ENCODE measurements at regions not wholly inside any gene's neighbourhood (a gene's known extent, or its start where the extent isn't known, plus 50 kb on each side); places are given as distances from the start of the nearest gene placed in this dataset.
"Not testable (repeated sequence)": the region's sequence is repeated elsewhere in the genome, so short reads cannot be mapped to it uniquely, and the experiment has no call there.

DNA sequence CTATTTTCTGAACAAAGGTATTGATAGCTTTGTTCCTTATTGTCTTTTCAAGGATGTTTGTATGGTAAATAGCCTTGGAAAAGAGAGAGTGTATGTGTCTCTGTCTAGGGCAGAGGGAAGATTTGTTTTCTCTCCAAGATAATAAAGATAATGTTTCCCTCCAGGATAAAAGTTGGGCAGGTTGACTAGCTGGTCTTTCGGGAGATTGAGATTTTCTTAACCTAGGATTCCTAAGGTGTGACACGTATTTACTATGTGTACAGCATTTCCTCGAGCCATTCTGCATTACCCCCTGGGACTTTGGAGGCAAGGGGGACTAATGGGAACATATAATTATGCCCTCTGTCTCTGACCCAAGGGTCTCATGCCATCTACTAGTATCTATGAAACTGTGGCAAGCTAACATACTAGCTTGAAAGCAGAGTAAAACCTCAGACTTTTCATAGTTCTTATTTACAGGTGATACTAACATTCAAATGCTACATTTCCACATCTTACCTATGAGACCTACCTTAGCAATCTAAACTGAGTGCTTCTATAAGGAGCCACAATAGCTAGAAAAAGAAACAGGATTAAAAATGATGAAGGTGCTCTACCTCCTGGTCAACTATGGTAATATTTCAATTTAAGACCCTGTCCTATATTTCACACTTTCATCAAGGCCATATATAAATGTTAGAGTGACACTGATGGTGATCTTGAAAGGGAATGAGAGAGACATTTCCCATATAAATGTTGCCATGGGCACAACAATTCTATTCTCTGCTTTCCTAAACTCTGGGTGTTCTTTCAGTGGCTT lies 252.9 kb upstream of the CBLB start:
- peak; percentile 47 for DNase-seq (ENCODE audit: low read depth, low spot score)
- in situ Hi-C loops (cut with HindIII; ENCODE audit: low pct_unique_long_range_greater_than_20kb, low sequenced_read_pairs) = no loop called here

DNA sequence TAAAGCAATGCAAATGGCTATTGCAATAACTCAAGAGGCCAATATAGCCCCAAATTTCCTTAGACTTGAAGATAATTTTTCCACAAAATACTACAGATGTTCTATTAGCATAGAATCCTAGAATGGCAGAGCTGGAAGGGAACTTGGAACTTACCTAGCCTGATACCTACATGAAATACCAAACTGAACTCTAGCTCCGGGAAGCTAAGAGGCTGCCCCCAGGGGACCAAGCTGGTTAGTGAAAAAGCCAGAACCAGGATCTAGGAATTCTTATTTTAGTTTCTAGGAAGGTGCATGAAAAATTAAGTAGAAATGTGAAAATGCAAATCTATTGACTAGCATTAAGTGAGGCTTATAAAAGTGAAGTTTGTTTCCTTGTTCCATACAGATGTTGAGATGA lies 256.0 kb upstream of the CBLB start:
- peak; percentile 32 for DNase-seq (ENCODE audit: low read depth, low spot score)
- in situ Hi-C loops (cut with HindIII; ENCODE audit: low pct_unique_long_range_greater_than_20kb, low sequenced_read_pairs) = no loop called here

DNA sequence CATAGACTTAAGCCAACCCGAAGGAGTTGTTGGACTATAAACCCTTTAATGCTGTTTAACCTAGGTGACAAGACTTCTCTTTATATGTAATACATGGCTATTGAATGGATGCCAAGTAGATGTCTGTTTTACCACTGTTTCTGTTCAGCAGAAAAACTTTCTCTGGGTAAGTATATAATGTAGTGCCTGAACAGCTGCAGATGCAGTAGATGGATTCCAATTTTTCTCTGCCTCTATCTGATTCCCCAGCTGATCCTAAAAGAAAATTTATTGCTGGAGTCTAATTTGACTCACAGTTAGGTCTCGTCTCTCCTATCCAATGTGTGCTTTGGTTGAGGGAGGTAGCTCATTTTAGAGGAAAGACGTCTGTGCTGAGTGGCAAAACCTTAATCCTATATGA lies 256.5 kb upstream of the CBLB start:
- in situ Hi-C loops (cut with HindIII; ENCODE audit: low pct_unique_long_range_greater_than_20kb, low sequenced_read_pairs) = no loop called here
- DNase-seq (ENCODE audit: low read depth, low spot score) = no peak

DNA sequence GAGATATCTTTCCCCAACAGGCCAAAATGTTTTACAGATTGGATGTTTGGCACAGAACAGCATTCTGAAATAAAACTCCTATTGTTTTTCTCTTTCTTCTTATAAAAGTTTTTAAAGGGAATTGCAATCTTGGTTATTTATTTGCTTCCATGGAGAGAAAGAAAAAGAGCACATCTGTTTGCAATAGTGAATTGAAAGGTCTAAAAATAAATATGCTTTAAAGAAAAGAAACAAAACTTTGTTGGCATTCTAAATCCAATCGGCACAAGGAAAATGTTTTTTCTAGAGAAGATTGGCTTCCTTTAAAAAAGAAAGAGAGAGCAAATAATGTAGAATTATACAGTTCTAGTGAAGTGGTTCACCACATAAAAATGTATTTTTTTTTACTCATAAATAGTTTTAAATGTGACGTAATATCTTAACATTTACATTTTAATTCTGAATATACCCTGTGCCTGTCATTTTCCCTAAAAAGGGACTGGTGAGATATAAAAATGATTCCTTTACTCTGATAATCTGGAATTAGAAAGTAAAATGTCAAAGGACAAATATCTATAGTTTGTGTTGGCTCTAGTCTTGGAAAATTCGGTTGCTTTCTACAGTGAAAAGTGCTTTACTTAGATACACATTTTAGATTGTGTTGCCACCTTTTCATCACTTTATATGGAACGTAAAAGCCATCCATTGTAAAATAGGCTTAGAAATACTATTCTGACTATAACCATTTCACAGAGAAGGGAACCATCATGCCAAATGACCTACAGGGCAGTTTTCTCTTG lies 257.4 kb upstream of the CBLB start:
- DNase-seq (ENCODE audit: low read depth, low spot score) = no peak

DNA sequence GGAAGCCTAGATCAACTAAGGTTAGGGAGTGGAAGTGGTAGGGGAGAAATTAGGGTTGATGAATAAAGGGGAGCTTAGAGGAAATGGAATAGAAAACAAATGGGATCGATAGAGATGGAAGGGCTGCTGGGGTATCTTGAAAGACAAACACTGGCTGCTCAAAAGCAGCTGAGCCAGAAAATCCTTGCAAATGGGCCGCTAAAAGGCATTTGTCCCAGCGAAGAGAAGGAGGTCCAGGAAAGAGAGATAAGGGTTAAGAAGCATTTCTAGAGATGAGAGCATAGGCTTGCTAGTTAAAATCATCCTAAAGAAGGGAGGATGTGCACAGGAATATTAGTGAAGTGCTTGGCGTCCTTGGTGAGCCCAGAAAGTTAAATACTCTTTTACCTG lies 258.0 kb upstream of the CBLB start:
- in situ Hi-C loops (cut with HindIII; ENCODE audit: low pct_unique_long_range_greater_than_20kb, low sequenced_read_pairs) = no loop called here
- no peak for DNase-seq (ENCODE audit: low read depth, low spot score)

More for the DNA sequence above, 257.4 kb upstream of the CBLB start:
- in situ Hi-C loops (cut with HindIII; ENCODE audit: low pct_unique_long_range_greater_than_20kb, low sequenced_read_pairs) = no loop called here

DNA sequence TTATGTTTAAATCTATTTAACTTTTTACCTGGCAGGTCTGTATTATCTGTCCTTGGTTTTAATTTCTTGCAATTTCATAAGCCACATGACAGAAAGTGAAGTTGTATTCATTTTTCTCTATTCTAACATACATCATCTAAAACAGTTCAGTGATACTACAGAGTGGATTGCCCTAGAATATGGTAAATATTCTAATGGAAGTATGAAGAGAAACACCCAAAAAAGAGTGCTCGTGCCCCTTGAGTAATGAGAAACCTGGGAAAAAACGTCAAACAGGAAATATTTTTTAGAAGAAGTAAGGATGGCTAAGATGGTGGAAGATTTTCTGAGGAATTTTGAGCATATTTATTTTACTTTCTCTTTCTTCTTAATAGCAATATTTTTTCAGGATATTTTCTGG lies 261.1 kb upstream of the CBLB start:
- no peak for DNase-seq (ENCODE audit: low read depth, low spot score)
- in situ Hi-C loops (cut with HindIII; ENCODE audit: low pct_unique_long_range_greater_than_20kb, low sequenced_read_pairs) = no loop called here

DNA sequence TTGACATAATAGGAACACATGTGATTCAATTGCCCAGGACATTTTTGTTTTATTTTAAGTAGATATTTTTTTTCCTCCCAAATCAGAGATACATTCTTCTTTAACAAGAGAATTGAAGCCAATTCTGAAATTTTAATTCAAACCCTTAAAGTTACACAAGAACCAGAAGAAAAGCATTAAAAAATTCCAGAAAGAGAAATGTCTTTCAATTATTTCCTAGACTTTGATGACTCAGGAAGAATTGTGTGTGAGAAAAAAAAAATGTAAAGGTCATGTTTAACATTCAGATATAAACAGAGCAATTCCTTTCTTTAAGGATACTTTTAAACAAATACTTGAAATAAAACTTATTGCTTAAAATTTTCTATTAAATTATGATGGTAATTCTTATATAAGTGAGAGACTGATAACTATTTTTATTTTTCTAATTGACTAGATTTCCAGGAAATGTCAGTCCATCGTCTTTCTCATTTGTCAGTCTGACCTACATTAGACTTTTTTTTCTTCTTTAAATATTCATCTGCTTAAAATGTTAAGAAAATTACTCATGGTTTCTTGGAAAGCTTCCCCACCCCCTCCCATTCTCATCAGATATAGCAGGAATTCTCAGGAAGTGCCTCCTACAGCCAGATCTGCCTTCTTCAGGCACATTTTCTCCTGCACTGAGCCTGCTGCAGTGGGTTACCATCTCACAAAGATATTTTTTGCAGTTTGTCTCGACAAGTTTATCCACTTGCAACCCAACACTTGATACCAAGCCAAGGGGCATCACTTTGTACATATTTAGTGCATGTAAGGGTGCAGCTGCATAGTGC lies 261.8 kb upstream of the CBLB start:
- peak; percentile 77 for DNase-seq (ENCODE audit: low read depth, low spot score)
- in situ Hi-C loops (cut with HindIII; ENCODE audit: low pct_unique_long_range_greater_than_20kb, low sequenced_read_pairs) = no loop called here

DNA sequence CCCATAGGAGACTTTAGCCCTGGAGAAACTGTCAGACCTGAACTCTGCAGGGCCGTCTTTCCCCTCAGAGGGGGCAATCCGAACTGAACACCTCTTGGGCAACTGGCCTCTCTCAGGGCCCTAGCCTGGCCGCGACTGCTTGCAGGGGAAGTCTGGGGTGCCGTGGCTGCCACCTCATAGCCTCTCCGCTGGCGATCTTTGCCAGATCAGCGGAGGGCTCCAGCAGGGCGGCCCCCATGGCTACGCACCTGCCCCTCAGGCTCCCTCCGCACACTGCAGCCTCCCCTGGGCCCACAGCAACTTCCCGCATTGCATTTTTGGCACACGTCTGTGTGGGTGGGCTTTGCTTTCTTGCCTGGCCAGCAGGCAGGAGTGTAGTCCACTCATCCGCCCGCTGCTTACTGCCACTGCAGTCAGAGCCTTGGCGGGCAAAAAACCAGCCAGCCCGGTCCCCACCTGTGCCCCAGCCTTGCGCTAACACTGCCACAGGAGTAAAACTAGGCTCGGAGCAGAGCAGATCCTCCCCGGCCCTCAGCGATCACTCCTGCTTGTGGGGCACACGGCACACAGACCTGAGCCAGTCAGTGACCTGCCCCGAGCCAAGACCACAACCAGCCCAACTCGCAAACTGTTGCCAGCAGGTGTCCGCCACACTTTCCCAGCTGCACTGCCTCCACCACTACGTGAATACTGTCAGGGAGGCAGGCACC lies 266.8 kb upstream of the CBLB start:
- in situ Hi-C loops (cut with HindIII; ENCODE audit: low pct_unique_long_range_greater_than_20kb, low sequenced_read_pairs) = no loop called here
- DNase-seq (ENCODE audit: low read depth, low spot score) = no peak

DNA sequence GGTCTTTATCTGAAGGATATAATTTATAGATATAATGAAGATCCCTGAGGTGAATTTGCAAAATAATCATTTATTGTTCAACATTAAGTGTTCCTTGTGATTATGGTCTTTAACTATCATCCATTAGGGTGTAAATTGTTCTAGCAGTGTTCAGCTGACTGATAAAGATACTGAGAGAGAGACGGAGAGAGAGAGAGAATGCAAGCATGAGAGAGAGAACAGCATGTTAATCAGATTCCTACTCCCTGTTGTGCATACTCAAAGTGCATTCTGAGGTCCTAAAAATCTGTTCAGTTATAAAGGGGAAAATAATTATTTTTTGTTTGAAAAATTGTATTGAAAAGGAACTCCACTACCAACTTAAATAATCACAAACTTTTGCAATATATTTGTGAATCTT lies 271.0 kb upstream of the CBLB start:
- in situ Hi-C loops (cut with HindIII; ENCODE audit: low pct_unique_long_range_greater_than_20kb, low sequenced_read_pairs) = no loop called here
- no peak for DNase-seq (ENCODE audit: low read depth, low spot score)

DNA sequence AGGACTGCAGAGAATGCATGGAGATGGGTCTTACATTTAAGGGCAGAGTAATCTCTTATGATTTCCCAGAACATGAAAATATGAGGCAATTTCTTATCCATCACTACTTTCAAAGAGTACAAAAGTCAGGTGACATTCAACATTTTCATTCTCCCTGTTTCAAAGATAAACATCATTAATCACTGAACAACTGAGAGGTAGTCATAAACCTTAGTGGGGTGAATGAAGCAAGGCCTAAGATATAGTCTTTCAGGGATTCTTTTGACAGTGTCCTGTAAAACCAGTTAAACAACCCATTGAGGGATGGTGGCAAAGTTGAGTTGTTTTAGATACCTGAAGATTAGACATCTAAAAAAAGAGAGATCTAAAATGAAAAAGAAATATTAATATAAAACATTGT lies 271.6 kb upstream of the CBLB start:
- DNase-seq (ENCODE audit: low read depth, low spot score) = no peak
- in situ Hi-C loops (cut with HindIII; ENCODE audit: low pct_unique_long_range_greater_than_20kb, low sequenced_read_pairs) = no loop called here

DNA sequence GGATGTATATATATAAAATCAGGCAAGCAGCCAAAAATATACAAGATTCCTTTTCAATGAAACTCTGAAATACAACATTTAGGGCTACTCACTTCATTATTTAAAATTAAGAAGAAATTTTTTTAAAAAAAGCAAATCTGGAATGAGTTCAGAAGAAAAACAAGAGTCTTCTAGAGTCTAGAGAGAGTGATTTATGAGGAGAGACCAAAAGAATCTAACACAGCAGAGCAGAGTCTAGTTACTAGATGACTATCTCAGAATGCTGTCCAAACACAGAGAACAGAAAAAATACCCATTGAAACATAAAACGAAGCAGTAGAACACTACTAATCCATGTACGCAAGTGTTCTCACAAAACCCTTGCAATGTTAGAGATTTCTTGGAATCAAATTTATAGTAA lies 275.2 kb upstream of the CBLB start:
- no peak for DNase-seq (ENCODE audit: low read depth, low spot score)
- in situ Hi-C loops (cut with HindIII; ENCODE audit: low pct_unique_long_range_greater_than_20kb, low sequenced_read_pairs) = no loop called here

DNA sequence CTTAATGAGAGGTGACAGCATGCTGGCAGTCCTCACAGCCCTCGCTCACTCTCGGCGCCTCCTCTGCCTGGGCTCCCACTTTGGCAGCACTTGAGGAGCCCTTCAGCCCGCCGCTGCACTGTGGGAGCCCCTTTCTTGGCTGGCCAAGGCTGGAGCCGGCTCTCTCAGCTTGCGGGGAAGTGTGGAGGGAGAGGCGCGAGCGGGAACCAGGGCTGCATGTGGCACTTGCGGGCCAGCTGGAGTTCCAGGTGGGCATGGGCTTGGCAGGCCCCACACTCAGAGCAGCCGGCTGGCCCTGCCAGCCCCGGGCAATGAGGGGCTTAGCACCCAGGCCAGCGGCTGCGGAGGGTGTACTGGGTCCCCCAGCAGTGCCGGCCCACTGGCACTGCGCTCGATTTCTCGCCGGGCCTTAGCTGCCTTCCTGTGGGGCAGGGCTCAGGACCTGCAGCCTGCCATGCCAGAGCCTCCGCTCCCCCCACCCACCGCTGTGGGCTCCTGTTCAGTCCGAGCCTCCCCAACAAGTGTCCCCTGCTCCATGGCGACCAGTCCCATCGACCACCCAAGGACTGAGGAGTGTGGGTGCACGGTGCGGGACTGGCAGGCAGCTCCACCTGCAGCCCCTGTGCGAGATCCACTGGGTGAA lies 279.7 kb upstream of the CBLB start:
- DNase-seq (ENCODE audit: low read depth, low spot score); in situ Hi-C loops (cut with HindIII; ENCODE audit: low pct_unique_long_range_greater_than_20kb, low sequenced_read_pairs): not testable (repeated sequence)

DNA sequence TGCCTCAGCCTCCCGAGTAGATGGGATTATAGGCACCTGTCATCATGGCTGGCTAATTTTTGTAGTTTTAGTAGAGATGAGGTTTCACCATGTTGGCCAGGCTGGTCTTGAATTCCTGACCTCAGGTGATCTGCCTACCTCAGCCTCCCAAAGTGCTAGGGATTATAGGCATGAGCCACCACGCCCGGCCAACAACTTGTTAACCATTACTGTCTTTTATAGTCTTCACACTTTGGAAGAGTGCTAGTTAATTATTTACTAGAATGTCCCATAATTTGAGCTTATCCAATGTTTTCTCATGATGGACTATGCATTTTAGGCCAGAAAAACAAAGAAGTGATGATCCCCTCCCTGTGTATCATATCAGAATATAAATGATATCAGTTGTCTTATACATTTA lies 288.6 kb upstream of the CBLB start:
- DNase-seq (ENCODE audit: low read depth, low spot score) = no peak
- in situ Hi-C loops (cut with HindIII; ENCODE audit: low pct_unique_long_range_greater_than_20kb, low sequenced_read_pairs) = no loop called here

DNA sequence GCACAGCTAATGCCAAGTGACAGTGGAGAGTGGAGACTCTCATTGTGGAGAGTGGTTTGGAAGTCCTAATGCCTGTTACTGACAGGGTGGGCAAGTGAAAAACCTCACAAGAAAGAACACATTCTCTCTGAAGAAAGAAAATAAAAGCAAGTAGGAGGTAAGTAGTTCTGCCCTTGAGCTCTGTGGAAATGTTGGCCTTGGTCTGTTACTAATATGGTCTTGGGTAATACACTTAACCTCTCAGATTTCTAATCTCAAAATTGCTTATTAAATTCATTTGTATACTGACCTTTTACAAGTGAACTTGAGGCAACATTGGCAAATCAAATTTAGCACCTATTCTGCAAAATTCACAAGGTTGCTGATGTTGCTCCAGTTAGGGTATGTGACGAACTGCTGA lies 291.6 kb upstream of the CBLB start:
- in situ Hi-C loops (cut with HindIII; ENCODE audit: low pct_unique_long_range_greater_than_20kb, low sequenced_read_pairs) = no loop called here
- no peak for DNase-seq (ENCODE audit: low read depth, low spot score)

DNA sequence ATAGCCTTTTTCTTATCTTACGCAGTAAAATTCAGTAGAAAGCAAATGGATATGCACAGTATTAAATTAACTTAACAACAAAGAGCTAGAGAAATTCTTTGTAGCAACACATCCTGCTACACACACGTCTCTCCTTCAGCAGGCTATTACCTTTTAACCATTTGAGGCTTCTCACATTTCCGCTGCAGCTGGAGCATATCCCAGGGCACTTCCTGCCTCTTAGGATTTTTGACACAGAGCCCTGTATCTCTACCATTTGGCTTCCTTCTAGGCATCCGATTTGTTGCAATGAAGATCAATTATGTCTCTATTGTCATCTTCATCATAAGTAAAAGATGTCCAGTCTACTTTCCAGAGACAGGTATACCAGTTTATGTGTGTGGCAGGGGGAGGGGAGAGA lies 292.4 kb upstream of the CBLB start:
- DNase-seq (ENCODE audit: low read depth, low spot score) = no peak
- in situ Hi-C loops (cut with HindIII; ENCODE audit: low pct_unique_long_range_greater_than_20kb, low sequenced_read_pairs) = no loop called here

DNA sequence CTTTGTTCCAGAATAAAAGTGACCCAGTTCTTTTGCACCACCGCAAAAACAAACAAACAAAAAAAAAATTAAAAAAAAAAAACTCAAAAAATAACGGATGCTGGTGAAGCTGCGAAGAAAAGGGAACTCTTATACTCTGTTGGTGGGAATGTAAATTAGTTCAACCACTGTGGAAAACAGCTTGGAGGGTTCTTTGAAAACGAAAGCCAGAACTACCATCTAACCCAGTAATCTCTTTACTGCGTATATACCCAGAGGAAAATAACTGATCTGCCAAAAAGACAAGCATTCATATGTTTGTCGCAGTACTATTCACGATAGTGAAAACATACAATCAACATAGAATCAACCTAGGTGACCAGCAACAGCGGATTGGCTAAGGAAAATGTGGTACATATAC lies 298.9 kb upstream of the CBLB start:
- DNase-seq (ENCODE audit: low read depth, low spot score) = no peak
- in situ Hi-C loops (cut with HindIII; ENCODE audit: low pct_unique_long_range_greater_than_20kb, low sequenced_read_pairs) = no loop called here

DNA sequence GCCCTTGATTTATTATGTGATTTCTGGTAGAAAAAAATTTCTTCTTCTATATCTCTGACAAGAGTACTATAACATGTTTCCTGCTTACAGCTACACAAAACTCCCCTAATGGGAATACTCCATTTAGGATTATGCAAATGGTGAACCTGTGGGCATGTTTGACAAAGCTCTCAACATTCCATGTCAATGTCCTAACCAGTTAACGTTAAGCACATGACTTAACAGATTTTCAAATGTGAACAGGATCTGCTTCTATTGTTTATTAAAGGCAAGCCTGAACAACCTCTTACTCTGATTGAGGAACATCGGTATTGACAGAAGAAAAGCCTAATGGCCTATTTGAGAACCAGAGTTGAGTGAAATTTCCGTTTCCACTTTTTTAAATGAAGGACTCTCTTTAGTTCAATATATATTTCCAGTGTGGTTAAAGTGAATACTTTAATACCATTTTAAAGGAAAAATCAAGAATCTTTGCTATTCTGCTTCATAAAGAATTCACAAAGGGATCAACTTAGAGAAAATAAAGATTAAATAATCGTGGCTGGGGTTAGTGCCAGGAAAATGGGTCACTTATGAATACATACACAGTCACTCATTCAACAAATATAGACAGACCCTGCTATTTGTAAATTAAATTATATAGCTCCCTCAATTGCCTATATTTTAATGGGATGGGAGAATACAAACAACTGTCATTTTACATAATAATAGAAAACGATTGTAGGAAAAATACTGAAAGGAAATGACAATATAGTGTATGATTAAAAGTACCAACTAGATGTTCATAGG lies 300.3 kb upstream of the CBLB start:
- DNase-seq (ENCODE audit: low read depth, low spot score) = no peak
- in situ Hi-C loops (cut with HindIII; ENCODE audit: low pct_unique_long_range_greater_than_20kb, low sequenced_read_pairs) = no loop called here

All from SK-MEL-5 (cell line).